HG03432 (cell line): ENCODE measurements at regions not wholly inside any gene's neighbourhood (a gene's known extent, or its start where the extent isn't known, plus 50 kb on each side); places are given as distances from the start of the nearest gene placed in this dataset.
A peak's percentile ranks its signal among the peaks of the same experiment; 100 is the strongest.

ENCODE experiments used
- ATAC-seq: cut with Tn5 transposase; IDR thresholded peaks from one replicate; pipeline ENCODE4 v1.9.1; 2021; ENCODE audit warnings: mild to moderate bottlenecking, moderate library complexity; ENCODE audit not compliant: unreplicated experiment

DNA sequence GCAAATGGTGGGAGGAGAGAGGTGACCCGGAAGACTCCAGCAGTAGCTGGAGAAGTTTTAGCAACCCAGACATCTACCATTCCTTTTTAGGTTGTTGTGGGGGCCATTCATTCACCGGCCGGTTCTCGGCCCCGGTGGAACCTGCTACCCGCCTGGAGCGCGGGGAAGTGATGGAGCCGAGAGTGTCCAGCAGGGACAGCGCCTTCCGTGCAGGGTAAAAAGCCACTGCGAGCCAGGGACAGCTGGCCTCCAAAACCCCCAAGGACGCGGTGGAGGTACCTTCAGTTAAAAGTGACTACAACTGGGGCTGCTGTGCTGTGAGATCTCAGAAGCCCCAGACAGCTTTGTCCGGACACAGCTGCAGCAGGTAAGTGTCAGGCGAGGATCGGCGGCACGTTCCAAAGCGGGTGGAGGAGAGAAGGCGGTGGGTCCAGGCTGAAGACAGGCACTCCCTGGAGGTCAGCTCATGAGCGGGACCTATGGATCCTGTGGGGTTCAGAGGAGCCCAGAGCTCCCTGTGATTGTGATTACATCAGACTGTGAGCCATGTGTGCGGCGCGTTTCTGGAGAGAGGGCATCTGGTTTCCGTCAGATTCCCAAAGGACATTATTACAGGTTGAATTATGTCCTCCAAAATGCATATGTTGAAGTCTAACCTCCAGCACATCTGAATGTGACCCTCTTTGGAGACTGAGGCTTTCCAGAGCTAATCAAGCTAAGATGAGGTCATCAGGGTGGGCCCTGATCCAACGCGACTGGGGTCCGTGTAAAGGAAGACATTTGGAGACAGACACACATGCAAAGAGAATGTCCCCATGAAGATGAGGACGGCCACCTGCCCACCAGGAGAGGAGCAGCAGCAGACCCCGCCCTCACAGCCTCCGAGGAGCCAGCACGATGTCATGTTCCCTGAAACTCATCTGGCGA is 276.3 kb downstream of the EIPR1 start:
- ATAC-seq, result no peak

DNA sequence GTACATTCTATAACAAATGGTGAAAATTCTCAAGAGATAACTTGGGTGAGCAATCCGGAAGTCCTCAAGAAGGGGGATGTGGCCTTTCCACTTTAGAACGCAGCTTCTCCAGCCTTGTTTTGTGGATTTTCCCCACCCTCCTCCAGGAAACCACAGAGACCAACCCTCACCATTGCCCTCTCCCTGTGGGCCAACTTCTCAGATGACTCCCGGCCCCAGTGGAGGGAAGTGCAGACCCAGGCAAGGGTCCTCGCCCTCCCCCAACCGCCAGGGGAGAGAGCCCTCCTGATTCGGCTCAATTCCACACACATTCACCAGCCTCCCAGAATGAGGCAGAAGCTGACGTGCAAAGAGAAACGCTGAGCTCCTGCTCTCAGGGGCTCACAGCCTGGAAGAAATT is 277.2 kb downstream of the EIPR1 start:
- no peak for ATAC-seq

DNA sequence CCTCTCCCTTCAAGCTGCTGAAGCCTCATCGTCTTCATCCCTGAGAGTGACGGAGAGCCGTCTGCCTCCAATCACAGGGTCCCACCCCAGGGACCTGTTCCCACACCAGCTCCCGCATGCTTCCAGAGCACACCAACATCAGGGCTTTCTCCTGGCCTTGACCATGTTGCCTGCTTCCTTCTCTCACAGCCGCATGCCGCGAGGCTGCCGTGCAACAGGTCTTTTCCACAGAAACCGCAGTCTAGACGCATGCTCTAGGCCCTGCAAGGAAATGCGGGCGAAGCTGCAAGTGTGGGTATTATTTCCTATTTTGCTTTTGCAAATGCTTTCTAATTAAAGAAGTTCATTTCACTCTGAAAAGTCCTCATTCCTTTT is 277.8 kb downstream of the EIPR1 start:
- ATAC-seq, result no peak

- ATAC-seq, result peak; percentile 34
Measured at GRCh38 chr2:3099145-3099859, 278.3 kb downstream of the EIPR1 start.

DNA sequence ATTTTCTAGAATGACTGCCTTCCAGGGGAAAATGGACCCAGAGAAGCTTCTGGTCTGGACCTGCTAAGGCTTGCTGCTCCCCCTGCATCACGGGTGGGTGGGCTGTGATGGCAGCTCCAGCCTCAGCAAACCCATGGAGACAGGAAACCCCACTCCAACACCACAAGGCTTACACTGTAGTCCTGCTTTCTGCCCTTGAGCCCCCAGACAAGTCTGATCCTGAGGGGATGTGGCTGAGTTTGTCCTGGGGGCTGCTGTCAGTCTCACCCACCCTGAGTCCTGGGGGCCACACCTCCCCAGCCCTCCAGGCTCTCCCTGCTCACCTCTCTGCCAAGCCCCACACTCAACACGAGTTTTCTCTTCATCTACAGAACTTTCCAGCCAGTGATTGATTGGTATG is 279.4 kb downstream of the EIPR1 start:
- ATAC-seq, result no peak

DNA sequence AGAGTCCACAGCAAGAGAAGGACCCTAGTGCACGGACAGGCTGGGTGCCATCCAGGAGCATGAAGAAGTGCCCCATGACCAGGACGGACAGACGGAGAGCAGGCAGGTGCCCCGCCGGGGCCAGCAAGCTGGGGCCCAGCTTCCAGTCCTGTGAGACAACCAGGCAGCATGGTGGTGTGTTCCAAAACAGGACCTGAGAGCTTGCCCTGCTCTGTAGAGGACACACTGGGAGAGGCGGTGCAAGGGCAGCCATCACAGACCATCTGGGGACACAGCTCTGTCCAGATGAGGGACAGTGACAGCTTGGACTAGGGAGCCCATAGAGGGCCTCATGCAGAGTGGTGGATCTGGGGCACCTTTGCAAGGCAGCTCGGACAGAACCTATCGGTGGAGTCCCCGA is 279.8 kb downstream of the EIPR1 start:
- no peak for ATAC-seq

GRCh38 chr2:3094999-3095958 is 282.3 kb downstream of the EIPR1 start:
- ATAC-seq, result no peak

DNA sequence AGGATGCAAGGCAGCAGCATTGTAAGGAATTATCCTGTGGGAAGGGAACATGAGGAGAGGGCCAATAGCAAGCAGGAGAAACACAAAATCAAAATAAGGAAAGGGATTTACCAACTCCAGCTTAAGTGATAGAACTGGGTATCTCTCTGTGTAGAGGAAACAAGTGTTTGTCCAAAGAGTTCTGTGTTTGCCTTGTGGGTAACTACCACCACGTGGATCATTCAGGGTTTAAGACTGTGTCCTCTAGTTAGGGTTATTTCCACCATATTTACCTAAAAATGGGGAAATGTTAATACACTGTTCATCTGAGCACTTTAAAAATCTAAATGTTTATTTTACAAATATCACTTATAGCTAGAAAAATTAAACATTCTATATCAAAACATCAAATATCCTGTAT is 283.3 kb downstream of the EIPR1 start:
- no peak for ATAC-seq

DNA sequence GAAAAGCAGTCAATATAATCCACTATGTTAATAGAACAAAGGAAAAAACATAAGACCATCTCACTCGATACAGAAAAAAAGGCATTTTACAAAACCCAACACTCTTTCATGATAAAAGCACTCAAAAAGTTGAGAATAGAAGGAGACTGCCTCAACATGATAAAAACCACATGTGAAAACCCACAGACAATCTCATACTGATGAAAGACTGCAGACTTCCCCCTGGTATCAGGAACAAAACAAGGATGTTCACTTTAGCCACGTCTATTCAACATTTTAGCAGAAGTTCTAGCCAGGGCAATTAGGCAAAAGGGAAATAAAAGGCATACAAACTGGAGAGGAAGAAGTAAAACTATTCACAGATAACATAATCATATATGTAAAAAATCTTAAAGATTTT is 285.9 kb downstream of the EIPR1 start:
- ATAC-seq, result no peak

DNA sequence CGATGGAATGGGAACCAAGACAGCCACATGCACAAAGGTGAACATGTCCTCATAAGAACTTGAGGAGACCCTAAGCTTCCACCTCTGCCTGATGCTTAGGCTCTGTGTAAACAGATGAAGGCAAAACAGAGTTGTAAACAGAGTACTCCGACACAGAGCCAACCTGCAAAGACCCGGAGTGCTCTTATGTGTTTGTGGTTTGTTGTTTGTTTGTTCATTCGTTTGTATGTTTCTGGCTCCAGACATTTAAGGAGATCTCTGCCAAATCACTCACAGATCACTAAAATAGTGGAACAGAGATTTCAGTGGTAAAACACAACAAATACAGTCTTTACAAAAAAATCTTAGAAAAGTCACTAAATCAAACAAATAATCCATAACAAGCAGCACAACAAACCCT is 294.9 kb downstream of the EIPR1 start:
- ATAC-seq, result no peak

GRCh38 chr2:3079959-3080948 is 297.4 kb downstream of the EIPR1 start:
- ATAC-seq, result no peak

DNA sequence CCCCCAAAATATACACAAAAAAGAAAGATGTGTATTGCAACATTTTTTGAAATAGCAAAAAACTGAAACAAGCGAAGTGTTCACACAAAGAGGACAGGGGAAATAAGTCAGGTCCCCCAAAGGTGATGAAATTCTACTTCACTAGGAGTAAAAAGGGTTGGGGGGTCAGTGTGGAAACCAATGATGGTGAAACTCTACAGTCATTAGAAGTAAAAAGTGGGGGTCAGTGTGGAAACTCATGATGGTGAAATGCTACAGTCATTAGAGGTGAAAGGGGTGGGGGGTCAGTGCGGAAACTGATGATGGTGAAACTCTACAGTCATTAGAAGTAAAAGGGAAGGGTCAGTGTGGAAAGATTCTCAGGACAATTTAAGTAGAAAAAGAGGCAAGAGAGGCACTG is 298.2 kb downstream of the EIPR1 start:
- no peak for ATAC-seq

DNA sequence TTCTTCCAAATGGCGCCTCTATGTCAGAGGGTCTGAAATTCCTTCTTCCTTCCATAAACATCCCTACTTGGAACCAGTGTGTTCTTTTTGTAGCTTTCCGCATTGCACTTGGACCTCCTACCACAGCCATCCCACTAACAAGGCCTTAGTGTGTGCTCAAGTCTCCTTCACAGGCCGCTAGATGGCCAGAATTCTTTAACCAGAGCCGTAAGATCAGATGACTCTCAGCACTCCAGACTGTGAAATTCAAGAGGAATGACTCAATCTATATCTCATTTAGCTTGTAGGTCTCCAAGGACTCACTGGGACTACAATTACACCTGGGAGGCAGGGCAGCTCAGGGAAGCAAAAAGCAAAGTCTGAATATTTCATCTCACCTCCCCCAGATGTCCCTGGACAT is 298.9 kb downstream of the EIPR1 start:
- ATAC-seq, result no peak

- ATAC-seq, result no peak
Measured at GRCh38 chr2:3076848-3077642, 300.6 kb downstream of the EIPR1 start.

DNA sequence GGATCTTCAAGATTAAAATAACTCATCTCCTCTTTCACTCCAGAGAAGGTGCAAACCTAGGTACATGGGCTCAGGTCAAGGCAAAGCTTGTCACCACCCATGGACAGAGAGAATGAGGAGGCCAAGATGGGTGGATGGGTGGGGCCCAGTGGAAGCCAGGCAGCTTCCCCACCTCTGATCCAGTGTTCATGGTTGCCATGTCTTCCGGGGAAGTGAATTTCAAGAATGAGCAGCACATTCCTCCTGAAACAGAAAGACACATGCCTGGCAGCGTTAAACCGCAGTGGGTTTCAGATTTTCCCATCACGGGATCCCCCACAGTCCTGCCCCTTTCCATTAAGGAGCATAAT is 301.7 kb downstream of the EIPR1 start:
- ATAC-seq, result no peak

DNA sequence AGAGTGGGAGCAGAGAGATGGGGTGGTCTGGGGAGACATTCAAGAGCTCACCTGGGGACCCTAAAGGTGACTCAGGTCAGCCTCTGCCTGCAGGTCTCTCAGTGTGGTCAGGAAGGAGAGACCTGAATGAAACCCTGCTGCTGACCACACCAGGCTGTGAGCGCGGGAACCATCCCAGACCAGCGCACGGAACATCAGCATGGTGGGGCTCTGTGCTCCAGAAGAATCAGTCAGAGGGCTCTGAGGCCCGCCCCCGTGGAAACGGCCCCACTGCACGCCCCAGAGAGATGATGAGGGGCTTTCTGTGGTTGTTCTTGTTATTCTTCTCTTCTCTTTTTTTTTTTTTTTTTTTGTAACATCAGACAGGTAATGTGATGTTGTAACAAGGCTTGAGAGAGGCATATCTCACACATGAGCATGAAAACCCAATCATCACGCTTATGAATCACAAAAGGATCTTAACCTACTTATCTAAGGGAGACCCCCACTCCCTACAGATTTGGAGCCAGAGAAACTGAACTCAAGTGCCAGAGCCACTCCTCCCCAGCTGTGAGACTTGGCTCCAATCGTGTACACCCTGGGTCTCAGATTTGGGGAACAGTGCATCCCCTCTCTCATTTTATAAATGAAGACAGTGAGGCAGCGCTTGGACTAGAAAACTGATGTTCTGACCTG is 302.2 kb downstream of the EIPR1 start:
- no peak for ATAC-seq

DNA sequence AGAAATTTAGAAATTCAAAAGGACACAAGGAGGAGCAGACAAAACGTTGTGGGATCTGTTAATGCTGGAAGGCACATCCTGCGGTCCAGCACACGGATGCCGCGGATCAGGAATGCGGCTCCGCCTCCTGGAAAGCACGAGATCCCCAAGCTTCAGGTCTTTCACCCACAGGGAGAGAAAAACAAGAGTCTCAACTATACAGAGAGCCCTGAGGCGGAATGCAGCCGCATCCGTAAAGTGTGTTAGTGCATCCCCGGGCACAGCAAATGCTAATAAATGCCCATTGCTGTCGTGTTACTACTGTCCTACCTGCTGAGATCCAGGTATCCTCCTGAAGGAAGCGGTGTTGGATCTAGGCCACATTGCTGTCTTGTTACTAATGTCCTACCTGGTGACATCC is 303.9 kb downstream of the EIPR1 start:
- ATAC-seq, result no peak

- no peak for ATAC-seq
Measured at GRCh38 chr2:3073041-3073595, 304.5 kb downstream of the EIPR1 start.
